ENCODE measurements at regions not wholly inside any gene's neighbourhood (a gene's known extent, or its start where the extent isn't known, plus 50 kb on each side); places are given as distances from the start of the nearest gene placed in this dataset.
"Not testable (repeated sequence)": the region's sequence is repeated elsewhere in the genome, so short reads cannot be mapped to it uniquely, and the experiment has no call there.

GRCh38 chr2:180691186-180691854 lies 289.1 kb upstream of the UBE2E3 start:
- not testable (repeated sequence) for H3K4me3 ChIP-seq (replicated peaks; ENCODE audit: insufficient read depth, low read length); H3K27ac ChIP-seq (replicated peaks); H3K27me3 ChIP-seq (ENCODE audit: insufficient read depth, poor library complexity, severe bottlenecking); DNase-seq (ENCODE audit: low read depth in 1 of 2, low spot score in 1 of 2)

GRCh38 chr2:180690611-180691010 lies 289.8 kb upstream of the UBE2E3 start:
- no peak overlapping the region for H3K27ac ChIP-seq (replicated peaks)
- TF ChIP-seq REST (IDR thresholded peaks at IDR 0.05; ENCODE audit: insufficient replicate concordance, low read depth) (no peak), SPI1 (IDR thresholded peaks at IDR 0.05; ENCODE audit: borderline replicate concordance, low read depth) (no peak), GABPA (IDR thresholded peaks at IDR 0.05; ENCODE audit: low read depth) (no peak), POLR2AphosphoS5 (IDR thresholded peaks at IDR 0.05; ENCODE audit: low read depth) (no peak)
- TF ChIP-seq, protein P1, sequence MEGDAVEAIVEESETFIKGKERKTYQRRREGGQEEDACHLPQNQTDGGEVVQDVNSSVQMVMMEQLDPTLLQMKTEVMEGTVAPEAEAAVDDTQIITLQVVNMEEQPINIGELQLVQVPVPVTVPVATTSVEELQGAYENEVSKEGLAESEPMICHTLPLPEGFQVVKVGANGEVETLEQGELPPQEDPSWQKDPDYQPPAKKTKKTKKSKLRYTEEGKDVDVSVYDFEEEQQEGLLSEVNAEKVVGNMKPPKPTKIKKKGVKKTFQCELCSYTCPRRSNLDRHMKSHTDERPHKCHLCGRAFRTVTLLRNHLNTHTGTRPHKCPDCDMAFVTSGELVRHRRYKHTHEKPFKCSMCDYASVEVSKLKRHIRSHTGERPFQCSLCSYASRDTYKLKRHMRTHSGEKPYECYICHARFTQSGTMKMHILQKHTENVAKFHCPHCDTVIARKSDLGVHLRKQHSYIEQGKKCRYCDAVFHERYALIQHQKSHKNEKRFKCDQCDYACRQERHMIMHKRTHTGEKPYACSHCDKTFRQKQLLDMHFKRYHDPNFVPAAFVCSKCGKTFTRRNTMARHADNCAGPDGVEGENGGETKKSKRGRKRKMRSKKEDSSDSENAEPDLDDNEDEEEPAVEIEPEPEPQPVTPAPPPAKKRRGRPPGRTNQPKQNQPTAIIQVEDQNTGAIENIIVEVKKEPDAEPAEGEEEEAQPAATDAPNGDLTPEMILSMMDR (IDR thresholded peaks at IDR 0.05; ENCODE audit: insufficient read depth, low read length), result no peak
- no peak overlapping the region for H3K4me3 ChIP-seq (replicated peaks; ENCODE audit: insufficient read depth, low read length)
- DNase-seq (ENCODE audit: low read depth in 1 of 2, low spot score in 1 of 2), result no peak
- H3K27me3 ChIP-seq (ENCODE audit: insufficient read depth, poor library complexity, severe bottlenecking), result no peaks in the 10 kb centered on the region

- H3K27ac ChIP-seq (replicated peaks), result no peak overlapping the region
- no peak overlapping the region for H3K4me3 ChIP-seq (replicated peaks; ENCODE audit: insufficient read depth, low read length)
- no peaks in the 10 kb centered on the region for H3K27me3 ChIP-seq (ENCODE audit: insufficient read depth, poor library complexity, severe bottlenecking)
- DNase-seq (ENCODE audit: low read depth in 1 of 2, low spot score in 1 of 2), result no peak
- no peak for TF ChIP-seq SPI1 (IDR thresholded peaks at IDR 0.05; ENCODE audit: borderline replicate concordance, low read depth)
- no peak for TF ChIP-seq REST (IDR thresholded peaks at IDR 0.05; ENCODE audit: insufficient replicate concordance, low read depth)
- TF ChIP-seq, protein P1 (IDR thresholded peaks at IDR 0.05; ENCODE audit: insufficient read depth, low read length), result no peak
- TF ChIP-seq GABPA (IDR thresholded peaks at IDR 0.05; ENCODE audit: low read depth), result no peak
- no peak for TF ChIP-seq POLR2AphosphoS5 (IDR thresholded peaks at IDR 0.05; ENCODE audit: low read depth)
Observed at GRCh38 chr2:180682871-180683270, 297.5 kb upstream of the UBE2E3 start.

DNA sequence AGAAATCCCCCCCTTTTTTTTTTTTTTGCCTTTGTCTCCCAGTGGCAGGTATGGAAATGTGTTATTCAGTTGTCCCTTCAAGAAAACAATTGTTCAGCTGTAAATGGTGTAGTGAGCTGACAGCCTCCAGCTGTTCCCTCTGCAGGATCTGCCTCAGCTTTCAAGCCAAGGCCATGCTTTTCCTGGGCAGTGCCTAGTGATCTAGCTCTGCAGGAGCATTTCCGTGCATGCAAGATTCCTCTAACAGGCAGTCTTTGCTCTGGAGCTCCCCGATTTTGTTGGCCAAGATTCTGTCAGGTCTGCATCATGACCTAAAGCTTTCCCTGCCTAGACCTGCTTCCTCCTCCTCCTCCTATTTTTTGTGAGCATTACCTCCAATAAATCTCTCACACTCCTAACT lies 300.7 kb upstream of the UBE2E3 start:
- DNase-seq (ENCODE audit: low read depth in 1 of 2, low spot score in 1 of 2), result no peak
- H3K27me3 ChIP-seq (ENCODE audit: insufficient read depth, poor library complexity, severe bottlenecking), result no peaks in the 10 kb centered on the region
- no peak overlapping the region for H3K27ac ChIP-seq (replicated peaks)
- H3K4me3 ChIP-seq (replicated peaks; ENCODE audit: insufficient read depth, low read length), result no peak overlapping the region
- no peak for TF ChIP-seq REST (IDR thresholded peaks at IDR 0.05; ENCODE audit: insufficient replicate concordance, low read depth)
- TF ChIP-seq POLR2AphosphoS5 (IDR thresholded peaks at IDR 0.05; ENCODE audit: low read depth), result no peak
- TF ChIP-seq SPI1 (IDR thresholded peaks at IDR 0.05; ENCODE audit: borderline replicate concordance, low read depth), result no peak
- no peak for TF ChIP-seq GABPA (IDR thresholded peaks at IDR 0.05; ENCODE audit: low read depth)
- TF ChIP-seq, protein P1 (IDR thresholded peaks at IDR 0.05; ENCODE audit: insufficient read depth, low read length), result no peak
